Superior temporal gyrus (tissue), 1 donor: ENCODE measurements at regions not wholly inside any gene's neighbourhood (a gene's known extent, or its start where the extent isn't known, plus 50 kb on each side); places are given as distances from the start of the nearest gene placed in this dataset.

ENCODE experiments used
- DNase-seq: peaks from one replicate; pipeline ENCODE4 v3.0.0-alpha.2; 2016; ENCODE audit errors: extremely low spot score

DNA sequence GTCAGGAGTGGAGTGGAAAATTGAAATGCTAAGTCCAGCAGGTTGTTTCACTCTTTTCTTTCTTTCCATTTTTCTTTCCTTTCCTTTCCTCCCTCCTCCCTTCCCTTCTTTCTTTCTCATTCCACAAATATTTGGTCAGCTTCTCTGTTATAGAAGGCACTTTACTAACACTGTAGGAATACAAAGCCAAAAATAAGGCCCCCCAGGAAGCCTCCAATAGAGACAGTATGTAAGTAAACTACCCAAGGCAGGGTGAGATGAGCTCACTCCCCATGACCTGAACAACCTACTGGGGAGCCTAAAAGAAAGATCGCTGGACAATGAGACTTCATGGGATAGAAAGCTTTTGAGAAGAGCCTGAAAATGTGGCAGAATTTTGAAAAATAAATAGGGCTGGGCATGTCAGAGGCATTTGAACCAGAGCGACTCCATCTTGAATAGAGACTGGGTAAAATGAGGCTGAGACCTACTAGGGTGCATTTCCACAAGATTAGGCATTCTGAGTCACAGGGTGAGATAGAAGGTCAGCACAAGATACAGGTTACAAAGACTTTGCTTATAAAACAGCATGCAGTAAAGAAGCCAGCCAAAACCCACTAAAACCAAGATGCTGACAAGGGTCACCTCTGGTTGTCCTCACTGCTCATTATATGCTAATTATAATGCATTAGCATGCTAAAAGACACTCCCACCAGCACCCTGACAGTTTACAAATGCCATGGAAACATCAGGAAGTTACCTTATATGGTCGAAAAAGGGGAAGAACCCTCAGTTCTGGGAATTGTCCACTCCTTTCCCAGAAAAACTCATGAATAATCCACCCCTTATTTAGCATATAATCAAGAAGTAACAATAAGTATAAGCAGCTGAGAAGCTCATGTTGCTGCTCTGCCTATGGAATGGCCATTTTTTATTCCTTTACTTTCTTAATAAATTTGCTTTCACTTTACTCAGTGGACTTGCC, 158.9 kb upstream of the EGFLAM start:
- DNase-seq, result no peak

DNA sequence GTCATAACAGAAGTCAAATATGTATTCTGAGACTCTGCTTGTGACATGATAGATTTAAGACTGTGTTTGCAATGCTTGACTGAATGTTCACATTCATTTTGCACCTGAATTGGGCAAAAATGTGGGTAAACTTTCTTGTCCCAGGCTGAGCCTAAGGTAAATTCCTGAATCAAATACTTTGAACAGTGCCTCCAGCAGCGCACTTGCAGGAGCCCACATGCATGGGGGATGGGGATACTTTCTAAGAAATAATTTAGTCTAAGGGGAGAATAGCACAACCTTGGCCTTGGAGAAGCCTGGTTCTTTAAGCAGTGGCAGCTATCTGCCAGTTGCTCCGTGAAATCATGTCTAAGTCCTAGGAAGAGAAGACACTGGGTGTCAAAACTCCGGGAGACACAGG, 163.5 kb upstream of the EGFLAM start:
- DNase-seq, result no peak

DNA sequence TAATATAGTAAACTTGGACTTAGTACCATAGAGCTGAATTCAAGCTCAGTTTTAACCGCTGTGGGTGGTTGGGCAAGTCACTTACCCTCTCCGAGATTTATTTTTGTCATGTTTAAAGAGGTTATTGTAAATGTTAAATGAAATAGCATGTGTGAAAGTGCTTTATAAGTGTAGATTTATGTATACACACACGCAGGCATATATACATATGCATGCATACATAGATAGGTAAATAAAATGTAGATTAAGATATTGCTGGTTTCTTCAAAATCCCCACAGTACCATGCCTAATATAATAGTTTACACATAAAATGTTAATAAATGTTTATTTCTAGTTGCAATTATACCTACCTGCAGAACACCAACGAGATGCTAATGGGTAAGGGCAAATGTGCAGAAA, 164.5 kb upstream of the EGFLAM start:
- DNase-seq, result no peak

DNA sequence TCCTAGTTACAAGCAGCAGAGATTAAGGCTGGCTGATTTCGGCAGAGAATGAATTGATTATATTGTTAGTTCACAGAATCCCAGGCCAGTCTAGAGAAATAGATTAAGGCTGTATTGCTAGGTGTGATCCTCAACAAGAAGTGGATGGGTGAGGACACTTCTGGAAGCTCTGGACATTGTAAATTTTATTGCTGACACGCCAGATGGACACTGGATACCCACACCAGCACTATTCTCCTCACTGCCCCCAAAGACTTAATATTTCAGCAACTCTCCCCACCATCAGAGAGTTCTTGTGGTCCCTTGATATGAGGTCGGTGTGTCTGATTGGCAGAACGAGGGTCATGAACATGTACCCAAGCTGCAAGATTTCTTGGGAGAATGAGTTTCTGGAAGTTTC, 171.6 kb upstream of the EGFLAM start:
- DNase-seq, result no peak

DNA sequence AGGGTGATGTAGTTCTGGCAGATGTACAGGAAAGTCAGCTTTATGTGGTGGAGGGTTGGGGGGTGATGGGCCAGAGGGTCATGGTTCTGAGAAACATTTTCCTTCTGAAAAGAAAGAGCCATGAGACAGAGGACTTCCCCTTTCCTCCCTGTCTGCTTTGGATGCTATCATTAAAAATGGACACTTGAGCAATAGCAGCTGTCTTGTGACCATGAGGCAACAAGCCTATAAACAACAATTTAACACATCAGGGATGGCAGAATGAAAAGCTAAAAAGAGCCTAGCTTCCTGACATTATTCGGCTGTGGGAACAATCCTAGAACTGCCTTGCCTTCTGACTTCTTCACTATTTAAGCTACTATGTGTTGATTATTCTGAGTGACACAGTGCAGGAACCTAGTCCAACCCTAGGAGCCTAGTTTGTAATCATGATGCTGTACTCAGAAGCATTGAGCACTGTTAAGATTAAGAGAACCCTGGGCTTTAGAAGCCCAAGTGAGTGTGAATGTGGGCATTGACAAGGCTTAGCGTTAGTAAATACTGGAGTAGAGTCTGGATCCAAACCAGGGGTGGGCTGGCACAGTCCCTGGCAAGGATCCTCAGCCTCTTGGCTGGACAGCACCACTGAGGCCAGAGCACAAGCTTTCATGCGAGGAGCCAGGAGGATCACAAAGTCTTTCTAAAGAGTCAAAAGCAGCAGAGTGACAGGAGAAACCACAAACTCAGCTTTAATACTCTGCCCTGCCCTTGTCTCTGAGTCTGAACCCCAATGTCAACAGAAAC, 178.5 kb upstream of the EGFLAM start:
- no peak for DNase-seq

DNA sequence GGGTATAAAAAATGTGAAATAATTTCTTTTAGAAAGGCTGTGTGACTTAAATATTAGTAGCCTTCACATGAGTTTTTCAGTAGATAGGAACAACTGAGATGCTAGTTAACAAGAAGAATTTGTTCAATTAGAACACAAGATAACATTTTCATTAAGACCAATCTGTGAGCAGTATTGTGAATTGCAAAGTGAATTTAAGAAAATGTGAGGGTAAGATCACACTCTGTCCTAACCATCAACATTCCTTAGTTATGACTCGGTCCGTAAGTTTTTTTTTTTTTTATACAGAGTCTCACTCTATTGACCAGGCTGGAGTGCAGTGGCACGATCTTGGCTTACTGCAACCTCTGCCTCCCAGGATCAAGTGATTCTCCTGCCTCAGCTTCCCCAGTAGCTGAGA, 180.2 kb upstream of the EGFLAM start:
- no peak for DNase-seq

DNA sequence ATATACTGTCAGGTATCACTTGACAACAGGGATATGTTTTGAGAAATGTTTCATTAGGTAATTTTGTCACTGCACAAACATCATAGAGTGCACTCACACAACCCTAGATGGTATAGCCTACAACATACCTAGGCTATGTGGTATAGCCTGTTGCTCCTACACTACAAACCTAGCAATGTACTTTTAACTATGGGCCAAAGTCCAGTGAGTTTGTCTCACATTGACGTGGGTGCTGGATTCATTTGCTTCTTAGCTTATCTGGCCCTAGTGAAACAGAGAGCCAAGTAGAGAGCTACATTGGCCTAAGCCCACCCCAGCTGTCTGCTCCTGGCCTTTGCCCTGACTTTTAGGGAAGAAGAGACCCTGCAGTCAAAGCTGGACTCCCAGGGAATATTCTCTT, 180.7 kb upstream of the EGFLAM start:
- no peak for DNase-seq

DNA sequence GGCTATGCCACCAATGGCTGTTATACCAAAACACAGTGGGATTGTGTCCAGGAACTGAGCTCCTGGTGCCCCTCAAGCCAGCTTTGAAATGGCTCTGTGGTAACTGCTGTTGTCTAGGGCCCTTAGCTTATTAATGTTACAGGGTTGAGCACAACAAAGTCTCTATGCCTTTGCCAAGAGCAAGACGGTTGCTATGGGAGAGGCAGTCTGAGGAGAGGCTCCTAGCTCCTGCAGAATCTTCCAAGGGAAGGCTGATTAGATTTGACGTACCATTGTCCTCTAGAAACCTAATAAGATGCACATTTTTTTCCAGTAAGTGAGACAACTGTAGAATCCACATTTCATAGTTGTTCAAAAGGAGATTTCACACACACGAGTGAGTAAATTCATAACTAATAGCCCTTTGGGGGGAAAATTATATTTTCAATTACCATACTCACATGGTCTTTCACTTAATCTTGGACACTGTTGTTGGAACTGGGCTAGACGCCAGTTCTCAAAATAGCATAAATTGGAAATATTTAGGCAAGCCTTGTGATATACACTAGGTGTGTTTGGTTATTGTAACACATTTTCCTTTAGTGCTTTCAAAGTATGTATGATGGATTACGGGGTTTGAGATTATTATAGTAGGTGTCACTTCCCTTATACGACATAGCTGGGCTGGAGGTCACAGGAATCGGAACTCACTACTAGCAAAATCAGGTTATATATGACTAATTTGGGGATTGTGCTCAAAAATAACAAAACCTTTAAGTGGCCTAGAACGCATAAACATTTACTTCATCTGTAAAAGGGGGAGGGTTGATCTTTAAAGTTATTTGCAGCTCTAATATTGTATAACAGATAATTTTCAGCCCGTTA, 186.3 kb upstream of the EGFLAM start:
- DNase-seq, result no peak

DNA sequence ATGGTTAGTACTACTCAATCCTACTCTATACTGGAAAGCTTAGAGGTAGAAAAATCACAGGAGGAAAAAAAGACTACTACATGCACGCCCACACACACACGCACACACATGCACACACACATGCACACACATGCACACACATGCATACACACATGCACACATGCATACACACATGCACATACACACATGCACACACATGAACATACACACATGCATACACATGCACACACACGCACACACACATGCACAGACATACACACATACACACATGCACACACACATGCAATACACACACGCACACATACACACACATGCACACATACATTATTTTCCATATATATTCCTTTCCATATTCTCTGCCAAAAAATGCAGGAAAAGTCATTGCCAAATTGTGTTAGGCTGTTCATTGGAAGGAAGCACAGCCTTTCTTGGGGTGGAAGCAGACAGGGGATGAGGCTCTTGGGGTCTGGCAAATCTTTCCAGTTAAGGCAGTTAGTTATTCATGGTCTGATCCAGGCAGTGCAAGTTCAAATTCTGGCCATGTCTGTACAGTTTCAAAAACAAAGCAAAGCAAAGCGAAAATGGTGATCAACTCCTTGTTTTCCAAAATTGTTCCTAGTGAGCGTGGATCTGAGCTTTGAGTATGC, 187.9 kb upstream of the EGFLAM start:
- DNase-seq, result no peak

DNA sequence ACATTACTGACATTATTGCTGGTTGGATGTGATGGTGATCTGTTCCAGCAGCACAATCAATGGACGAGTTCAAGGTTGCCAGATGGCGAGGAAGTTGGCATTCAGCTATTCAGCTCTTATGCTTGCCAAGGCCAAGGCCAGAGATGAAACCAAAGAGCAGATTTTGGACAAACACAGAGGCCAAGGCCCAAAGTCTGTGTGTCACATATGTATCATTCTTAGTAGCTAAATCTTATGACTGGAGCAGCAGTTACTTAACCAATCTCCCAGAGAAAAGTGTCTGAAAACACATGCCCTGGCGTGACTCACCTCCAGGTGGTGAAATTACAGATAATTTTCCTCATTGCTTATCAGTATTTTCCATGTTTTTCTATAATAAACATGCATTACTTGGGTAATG, 189.0 kb upstream of the EGFLAM start:
- DNase-seq, result peak; percentile 24

DNA sequence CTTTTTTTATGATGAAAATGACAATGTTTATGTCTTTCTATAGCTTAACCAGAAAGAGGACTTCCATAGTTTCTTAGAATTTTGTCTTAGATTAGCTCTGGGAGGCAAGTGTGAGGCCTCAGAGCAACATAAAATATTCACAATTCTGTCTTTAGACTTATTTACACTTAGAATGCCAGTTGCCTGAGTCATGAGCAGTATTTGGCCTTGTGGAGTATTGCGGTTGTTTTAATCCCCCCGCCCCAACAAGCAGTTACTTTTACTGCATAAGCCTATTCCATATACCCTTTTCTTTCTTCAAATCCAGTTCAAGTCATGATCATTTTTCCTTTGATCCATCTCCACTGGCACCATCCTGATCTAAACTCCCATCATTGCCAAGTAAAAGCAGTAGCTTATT, 198.0 kb upstream of the EGFLAM start:
- no peak for DNase-seq

DNA sequence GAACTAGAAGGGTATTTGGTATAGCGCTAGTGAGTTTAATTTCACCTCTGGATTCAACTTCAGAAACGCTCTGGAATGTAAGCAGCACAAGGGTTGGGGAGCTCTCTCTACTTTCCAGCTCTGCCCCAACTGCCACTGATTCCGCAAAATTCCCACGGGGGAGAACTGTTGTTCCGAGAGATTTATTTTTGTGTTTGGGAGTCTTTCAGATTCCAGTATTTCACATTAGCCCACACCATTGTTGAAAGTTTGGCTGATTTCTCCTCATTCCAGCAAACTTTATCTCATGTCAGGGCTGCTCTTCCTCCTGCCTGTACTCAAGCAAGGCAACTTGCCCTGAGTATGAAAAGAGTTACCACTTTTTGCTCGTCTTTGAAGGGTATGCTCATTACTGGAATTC, 198.5 kb upstream of the EGFLAM start:
- DNase-seq, result no peak

DNA sequence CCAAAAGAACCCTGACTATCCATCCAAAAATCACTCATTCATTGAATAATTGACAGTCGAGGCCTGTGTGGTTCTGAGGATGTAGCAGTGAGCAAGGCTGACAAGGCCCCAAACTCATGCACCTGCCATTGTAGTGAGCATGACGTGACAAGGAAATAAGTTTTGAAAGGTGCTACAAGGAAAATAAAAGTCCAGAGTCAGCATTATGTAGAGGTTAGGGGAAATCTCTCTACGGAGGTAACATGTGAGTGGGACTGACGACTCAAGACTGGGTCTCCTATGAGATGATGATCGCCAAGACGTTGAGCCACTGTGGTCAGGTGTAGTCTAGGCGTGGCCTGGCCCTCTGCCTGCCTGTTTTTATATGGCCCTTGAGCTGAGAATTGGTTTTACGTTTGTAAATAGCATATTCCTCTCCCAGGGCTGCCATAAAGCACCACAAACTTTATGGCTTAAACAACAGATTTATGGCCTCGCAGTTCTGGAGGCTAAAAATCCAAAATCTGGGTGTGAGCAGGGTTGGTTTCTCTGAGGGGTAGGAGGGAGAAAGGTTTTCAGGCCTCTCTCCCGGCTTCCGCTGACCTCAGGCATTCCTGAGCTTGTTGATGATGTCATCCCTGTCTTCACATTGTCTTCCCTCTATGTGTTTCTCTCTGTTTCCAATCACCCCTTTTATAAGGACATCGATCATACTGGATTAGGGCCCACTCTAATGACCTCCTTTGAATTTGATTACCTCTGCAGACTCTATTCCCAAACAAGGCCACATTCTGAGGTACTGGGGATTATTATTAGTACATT, 206.4 kb upstream of the EGFLAM start:
- DNase-seq, result no peak

DNA sequence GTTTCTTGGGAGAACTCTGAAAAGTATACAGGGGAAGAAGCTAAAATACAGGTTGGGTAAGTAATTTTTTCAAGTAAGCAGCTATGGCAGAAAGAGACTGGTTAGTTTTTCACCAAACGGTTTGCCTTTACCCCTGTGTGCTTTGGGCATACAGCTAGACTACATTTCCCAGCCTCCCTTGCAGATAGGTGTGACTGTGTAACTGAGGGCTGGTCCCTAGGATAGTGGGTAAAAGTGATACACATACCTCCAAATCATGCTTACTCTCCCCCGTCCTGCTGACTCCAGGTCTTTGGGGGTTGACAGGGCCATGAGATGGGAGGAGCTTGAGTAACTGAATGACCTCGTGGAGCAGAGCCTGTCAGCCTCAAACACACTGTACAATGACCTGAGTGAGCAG, 208.6 kb upstream of the GDNF start:
- no peak for DNase-seq

DNA sequence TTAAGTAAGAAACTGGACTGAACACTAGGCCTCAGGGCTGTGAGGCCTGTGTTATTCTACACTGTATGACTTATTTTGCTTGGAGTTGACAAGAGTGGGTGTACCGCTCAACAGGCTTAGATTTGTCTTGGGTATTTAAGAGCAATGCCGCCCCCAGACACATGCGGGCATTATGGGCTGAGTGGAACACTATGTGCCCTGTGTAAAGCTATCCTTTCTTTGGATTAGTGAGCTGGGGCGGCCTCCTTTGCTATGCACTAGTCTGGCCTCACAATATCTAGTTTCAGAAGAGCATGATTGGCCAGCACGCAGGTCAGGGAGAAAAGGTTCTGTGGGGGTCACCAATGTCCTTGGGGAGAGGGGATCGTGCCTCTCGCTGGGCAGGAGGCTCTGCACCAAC, 206.3 kb upstream of the GDNF start:
- no peak for DNase-seq

DNA sequence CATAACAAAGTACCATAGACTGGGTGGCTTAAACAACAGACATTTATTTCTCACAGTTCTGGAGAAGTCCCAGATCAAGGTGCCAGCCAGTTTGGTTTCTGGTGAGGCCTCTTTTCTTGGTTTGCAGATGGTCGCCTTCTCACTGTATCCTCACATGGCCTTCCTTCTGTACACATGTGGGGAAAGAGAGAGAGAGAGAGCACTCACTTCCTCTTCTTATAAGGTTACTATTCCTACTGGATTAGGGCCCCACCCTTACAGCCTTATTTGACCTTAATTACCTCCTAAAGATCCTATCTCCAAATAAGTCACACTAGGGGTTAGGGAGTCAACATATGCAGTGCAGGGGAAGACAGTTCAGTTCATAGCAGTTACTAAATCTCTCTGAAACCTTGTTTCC, 205.6 kb upstream of the GDNF start:
- no peak for DNase-seq

DNA sequence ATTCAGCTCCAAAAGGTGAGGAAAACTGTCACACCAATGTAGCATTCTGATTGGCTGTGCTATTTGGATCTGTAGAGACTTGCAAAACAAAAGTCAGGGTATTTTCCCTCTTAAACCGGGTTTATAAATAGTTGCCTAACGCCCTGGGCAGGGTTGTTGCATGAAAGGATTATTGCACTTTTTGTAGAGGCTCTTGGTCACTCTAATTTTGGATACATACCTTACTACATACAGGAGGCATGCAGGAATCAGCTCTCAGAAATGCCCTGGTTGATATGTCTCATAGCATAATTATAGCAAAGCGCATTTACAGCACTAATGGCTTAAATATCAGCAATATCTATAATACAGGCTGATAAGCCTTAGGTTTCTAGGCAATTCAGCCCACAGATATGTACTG, 200.0 kb upstream of the GDNF start:
- no peak for DNase-seq

DNA sequence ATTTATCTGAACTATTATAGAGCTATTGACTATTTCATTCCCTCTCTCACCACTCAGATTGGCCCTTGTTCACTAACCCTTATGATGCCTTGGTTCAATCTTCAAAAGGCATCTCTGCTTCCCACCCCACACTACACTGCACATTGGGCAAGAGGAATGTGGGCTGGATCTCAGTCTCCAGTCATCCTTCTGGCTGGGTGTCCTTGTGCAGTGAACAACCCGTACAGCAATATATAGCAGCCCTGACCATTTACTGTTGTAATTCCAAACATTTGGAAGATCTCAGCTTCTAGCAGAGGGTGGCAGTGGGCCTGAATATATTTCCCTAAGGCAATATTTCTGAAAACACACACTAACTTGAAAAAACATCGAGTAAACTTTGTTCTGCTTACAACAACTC, 199.2 kb upstream of the GDNF start:
- no peak for DNase-seq

DNA sequence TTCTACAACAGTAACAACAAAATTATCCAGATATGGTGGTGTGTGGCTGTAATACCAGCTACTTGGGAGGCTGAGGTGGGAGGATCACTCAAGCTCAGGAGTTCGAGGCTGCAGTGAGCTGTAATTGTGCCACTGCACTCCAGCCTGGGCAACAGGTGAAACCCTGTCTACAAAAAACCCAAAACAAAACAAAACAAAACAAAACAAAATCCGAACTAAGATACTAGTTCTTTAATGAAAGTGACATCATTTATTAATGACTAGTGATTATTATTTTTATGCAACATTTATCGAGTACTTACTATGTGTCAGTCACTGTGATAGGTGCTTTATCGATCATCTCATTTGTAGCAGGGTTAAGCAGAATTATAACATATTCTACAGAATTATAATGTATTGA, 196.9 kb upstream of the GDNF start:
- DNase-seq, result no peak

DNA sequence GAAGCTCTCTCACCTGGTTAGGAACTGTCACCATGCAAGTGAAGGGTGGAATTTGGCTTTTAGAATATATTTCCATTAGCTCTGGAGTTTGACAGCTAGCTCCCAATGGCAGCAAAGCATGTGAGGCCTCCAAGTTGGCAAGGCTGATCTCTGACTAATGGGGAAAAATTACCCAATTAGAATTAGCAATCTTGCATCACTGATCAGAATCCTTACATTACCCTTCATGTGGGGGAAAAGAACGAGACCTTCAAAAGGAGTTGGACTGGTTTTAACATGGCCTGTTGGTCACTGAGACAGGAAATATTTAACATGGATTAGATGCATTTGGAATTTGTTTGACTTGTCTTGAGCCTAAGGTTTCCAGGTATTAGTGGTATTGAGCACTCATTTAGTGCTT, 192.3 kb upstream of the GDNF start:
- DNase-seq, result no peak

DNA sequence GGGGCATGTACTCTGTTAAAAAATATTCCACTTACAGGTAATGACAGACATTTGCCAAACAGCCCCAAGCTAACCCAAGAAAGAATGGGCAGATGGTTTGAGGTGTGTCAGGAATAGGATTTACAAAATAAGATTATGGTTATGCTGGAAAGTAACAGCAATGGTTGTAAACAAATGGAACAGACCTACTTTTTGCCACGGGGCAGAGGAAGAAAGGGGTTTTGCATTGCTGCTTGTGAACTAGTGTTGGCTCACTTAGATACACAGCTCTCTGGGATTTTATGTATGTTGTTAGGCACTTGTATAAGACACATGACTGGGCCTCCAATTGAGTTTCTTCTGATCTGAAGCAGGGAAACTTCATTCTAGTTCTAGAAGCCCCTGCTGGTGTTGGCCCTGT, 191.5 kb upstream of the GDNF start:
- DNase-seq, result no peak
